Skeletal muscle cell (primary cell): ENCODE measurements at regions not wholly inside any gene's neighbourhood (a gene's known extent, or its start where the extent isn't known, plus 50 kb on each side); places are given as distances from the start of the nearest gene placed in this dataset.
"Not testable (repeated sequence)": the region's sequence is repeated elsewhere in the genome, so short reads cannot be mapped to it uniquely, and the experiment has no call there.

ENCODE experiments used
- DNase-seq: peaks from one replicate; pipeline ENCODE4 v3.0.0-alpha.2; 2010; ENCODE audit warnings: low read depth
- H3K4me3 ChIP-seq: 2 replicates; pipeline ENCODE4 v1.5.1; 2011; ENCODE audit warnings: low read depth, mild to moderate bottlenecking, control low read depth, low read length, moderate library complexity

DNA sequence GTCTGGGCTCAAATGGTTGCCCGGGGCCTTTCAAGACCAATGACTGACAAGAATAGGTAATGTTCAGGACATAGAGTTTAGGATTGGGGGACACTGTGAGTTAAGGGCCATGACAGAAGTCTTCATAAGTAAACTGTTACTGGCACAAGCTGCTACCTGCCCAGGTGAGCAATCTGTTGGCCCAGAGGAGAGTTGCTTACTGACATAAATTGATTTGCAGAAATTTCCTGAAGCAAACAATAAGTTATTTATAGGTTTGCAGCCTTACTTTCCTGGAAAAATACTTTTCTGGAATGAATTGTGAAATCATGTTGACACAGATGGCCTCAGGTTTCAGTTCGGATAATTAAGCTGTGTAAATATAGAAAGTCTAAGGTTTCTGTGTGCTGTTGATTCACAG lies 202.8 kb upstream of the C1QTNF3 start:
- peak; percentile 0 for DNase-seq
- H3K4me3 ChIP-seq, result not testable (repeated sequence)

DNA sequence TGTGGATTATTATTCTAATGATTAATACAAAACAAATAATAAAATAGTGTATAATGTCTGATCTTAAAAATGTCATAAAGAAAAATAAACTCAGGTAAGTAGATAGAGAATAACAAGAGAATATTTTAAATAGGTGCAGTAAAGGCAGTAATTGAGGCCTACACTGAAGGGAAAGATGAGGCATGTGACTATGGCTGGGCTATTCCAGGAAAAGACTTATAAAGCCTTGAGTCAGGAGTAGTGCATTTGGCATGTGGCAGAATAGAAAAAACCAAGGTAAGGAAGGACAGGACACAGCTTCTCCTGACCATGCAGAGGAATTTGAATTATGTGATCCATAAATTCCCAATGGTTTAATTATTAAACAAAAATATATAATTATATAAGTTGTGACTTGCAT lies 215.6 kb upstream of the C1QTNF3 start:
- DNase-seq, H3K4me3 ChIP-seq: not testable (repeated sequence)

GRCh38 chr5:34261020-34261419 lies 218.0 kb upstream of the C1QTNF3 start:
- not testable (repeated sequence) for DNase-seq, H3K4me3 ChIP-seq

DNA sequence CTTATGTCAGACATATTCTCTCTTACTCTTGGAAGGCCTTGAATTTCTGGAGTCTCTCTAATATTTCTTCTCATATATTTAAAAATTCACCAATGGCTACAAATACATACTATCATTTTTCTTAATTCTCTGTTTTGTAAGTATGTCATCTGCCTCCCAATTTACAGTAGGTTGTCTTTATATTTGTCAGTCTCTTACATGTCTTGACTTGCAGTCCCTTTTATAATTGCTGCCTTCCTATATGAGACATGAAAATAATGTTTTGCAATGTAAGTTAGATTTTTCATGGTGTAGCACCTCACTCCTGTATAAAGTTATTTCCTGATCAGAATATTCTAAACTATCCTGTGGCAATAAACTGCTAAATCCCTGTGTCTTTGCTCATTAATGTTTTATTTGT lies 223.1 kb upstream of the C1QTNF3 start:
- not testable (repeated sequence) for H3K4me3 ChIP-seq

DNA sequence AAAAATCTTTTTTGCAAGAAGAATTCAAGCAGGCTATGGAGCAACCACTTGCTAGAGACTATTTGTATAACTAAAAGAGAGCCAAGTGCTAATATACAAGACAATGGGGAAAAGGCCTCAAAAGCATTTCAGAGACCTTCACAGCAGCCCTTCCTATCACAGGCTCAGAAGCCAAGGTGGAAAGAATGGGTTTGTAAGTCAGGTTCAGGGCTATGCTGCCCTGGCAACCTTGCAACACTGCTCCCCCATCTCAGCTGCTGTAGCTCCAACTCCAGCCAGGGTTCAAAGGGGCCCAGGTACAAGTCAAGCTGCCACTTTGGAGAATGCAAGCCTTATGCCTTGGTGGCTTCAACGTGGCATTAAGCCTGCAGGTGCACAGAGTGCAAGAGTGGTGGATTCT lies 253.7 kb upstream of the C1QTNF3 start:
- DNase-seq, H3K4me3 ChIP-seq: not testable (repeated sequence)

More for the DNA sequence above, 223.1 kb upstream of the C1QTNF3 start:
- DNase-seq, result not testable (repeated sequence)

DNA sequence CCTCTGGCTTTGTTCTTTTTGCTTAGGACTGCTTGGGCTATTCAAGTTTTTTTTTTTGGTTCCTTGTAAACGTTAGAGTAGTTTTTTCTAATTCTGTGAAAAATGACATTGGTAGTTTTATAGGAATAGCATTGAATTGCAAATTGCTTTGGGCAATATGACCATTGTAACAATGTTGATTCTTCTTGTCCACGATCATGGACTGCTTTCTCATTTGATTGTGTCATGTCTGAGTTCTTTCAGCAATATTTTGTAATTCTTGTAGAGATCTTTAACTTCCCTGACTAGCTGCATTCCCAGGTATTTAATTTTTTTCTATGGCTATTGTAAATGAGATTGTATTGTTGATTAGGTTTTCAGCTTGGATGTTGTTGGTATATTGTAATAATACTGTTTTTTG lies 286.2 kb upstream of the C1QTNF3 start:
- not testable (repeated sequence) for DNase-seq, H3K4me3 ChIP-seq

GRCh38 chr5:34329611-34330108 lies 286.6 kb upstream of the C1QTNF3 start:
- not testable (repeated sequence) for DNase-seq

GRCh38 chr5:34331928-34332454 lies 289.0 kb upstream of the C1QTNF3 start:
- H3K4me3 ChIP-seq, DNase-seq: not testable (repeated sequence)

More at GRCh38 chr5:34329611-34330108, 286.6 kb upstream of the C1QTNF3 start:
- not testable (repeated sequence) for H3K4me3 ChIP-seq

DNA sequence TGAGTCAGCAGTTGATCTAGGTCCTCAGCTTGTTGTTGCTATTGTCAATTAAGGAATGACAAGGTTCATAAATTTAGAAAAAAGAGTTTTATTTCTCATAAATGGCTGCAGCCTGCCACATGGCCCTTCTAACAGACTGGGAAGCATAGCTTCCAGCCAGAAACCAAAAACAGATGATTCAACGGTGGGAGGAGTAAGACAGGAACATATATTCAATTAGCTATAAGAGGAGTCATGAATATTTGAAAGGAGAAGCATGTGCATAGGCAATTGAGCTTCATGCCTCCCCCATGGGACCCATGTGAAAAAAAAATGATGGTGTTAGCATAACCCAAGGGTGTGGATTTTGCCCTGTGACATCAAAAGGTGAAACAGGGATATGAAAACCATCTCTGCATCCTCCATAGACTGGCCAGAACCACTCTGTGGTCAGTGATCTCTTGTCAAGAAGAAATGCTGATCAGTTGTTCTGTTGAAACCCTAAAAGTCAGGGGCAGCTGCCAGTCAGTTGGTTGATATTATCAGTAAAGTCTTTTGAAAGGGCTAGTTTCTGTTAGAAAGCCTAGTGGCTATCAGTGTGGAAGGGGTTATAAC lies 296.5 kb upstream of the C1QTNF3 start:
- not testable (repeated sequence) for H3K4me3 ChIP-seq, DNase-seq

DNA sequence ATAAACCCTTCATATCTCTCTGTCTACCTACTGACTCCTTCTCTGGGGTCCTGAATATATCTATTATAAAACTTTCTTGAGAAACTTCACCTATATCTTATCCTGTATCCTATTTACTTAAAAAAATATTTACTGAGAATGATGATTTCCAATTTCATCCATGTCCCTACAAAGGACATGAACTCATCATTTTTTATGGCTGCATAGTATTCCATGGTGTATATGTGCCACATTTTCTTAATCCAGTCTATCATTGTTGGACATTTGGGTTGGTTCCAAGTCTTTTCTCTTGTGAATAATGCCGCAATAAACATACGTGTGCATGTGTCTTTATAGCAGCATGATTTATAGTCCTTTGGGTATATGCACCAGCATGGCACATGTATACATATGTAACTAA lies 301.7 kb upstream of the RAI14 start:
- not testable (repeated sequence) for DNase-seq, H3K4me3 ChIP-seq

- not testable (repeated sequence) for DNase-seq, H3K4me3 ChIP-seq
Observed at GRCh38 chr5:34371417-34371816, 284.7 kb upstream of the RAI14 start.

DNA sequence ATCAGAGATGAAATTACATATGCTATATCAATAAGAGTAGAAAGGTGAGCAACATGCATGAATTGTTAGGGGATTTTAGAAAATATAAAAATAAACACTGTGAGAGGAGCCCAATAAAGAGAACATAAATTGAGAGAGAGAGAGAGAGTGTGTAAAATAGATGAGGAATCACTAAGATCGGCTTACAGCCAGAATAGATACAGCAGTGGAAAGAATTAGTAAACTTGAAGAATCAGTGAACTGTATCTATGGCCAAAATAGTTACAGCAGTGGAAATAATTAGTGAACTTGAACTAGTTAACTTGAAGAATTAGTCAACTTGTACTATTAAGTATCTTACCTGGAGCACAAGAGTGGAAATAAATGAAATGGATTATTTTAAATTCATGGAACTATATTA lies 284.3 kb upstream of the RAI14 start:
- DNase-seq, H3K4me3 ChIP-seq: not testable (repeated sequence)

DNA sequence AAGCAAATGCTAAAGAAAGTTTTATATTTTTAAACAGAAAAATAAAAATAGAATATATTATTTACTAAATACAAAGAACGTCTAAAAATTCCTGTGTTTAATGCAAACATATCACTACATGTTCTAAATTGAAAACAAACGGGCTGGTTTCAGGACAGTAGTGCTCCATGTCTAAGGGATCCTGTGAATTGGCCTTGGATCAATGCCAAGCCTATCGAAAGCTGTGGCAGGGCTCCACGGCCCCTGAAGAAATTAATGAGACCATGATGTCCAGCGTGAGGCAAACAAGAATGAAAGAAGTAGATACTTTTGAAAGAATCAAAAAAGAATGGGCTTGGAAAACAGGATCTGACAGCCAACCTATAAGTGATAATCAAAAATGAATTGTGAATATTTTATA lies 283.4 kb upstream of the RAI14 start:
- not testable (repeated sequence) for H3K4me3 ChIP-seq, DNase-seq

- DNase-seq, H3K4me3 ChIP-seq: not testable (repeated sequence)
Observed at GRCh38 chr5:34377651-34378050, 278.5 kb upstream of the RAI14 start.

DNA sequence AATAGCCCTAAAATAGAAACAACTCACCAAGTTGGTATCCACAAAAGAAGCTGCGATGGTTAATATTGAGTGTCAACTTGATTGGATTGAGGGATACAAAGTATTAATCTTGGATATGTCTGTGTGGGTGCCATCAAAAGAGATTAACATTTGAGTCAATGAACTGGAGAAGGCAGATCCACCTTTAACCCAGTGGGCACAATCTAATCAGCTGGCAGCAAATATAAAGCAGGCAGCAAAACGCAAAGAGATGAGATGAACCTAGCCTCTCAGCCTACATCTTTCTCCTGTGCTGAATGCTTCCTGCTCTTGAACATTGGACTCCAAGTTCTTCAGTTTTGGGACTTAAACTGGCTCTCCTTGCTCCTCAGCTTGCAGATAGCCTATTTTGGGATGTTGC lies 277.6 kb upstream of the RAI14 start:
- DNase-seq, result not testable (repeated sequence)

GRCh38 chr5:34388754-34389153 lies 267.4 kb upstream of the RAI14 start:
- not testable (repeated sequence) for DNase-seq, H3K4me3 ChIP-seq

More for the DNA sequence above, 277.6 kb upstream of the RAI14 start:
- not testable (repeated sequence) for H3K4me3 ChIP-seq

DNA sequence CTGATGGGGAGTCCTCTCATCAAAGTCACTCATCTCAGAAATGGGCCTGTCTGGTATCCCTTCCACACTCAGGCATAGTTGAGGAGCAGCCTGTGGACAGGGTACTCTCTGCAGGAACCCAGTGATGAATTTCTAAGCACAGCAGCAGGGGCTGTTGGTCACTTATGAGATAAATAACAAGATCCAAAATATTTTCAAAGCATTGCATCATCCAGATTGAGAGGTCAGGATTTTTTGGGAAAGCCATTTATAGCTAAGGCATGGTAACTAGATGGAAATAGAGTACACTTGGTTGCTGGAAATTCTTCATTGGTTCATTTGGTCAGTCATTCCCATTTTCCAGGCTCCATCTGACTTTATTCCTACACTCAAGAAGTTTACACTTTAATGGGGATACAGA lies 246.8 kb upstream of the RAI14 start:
- no peak for DNase-seq
- no peak overlapping the region for H3K4me3 ChIP-seq

DNA sequence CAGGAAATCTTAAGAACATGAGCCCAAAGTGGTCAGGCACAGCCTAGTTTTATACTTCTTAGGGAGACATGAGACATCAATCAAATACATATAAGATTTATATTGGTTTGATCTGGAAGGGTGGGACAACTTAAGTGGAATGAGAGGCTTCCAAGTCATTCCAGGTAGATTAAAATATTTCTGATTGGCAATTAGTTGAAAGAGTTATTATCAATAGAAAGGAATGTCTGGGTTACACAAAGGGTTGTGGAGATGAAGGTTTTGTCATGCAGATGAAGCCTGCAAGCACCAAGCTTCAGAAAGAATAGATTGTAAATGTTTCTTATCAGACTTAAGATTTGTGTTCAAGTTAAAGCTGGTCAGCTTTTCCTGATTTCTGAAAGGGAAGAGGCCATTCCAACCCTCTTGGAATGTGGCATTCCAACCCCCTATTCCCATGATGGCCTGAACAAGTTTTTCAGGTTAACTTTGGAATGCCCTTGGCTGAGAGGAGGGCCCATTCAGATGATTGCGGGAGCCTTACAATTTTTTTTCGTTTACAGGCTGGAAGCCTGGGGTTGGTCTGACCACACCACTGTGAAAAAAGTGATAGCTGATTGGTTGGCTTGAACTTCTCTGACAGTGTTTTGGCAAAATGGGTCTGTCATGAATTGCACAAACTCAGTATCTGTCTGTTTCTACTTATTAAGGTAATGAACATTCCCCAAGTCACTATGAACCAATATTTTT lies 245.6 kb upstream of the RAI14 start:
- H3K4me3 ChIP-seq, result no peak overlapping the region
- no peak for DNase-seq

DNA sequence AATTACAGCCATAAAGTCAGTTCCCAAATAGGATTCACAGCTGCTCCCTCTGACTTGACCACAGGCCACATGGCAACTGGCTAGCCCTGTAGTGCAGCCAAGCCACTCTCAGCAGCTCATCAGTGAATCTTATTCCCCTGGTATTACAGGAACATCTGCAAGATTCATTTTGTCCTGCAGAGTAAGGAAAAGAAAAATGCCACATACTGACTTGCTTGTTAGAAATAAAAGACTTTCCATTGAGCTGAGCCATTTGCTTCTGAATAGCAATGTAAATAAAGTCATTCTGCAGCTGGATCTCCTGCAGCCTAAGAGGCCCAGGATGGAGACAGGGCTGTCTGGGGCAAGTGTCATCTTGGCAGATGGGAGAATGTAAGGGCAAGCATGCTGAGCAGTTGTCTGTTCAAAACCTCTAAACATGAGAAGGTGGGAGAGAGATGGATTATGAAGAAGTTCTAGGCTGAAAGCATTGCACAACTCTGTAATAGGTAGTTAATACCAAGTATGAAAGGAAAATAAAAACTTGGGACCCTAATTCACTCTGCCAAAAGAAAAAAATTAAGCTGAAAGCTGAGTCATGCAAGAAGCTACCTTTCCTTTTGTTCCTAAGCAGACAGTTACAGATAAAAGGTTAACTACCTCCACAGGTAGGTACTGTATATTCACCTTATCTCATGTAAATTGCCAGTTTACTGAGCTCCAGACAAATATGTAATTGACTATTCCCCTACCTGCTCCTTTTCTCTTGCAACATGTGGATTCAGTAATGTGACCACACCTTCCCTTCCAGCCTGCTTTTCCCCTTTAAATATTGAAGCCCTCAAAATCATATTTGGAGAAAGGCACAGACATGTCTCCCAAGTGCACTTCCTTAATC lies 244.4 kb upstream of the RAI14 start:
- DNase-seq, result peak; percentile 68

DNA sequence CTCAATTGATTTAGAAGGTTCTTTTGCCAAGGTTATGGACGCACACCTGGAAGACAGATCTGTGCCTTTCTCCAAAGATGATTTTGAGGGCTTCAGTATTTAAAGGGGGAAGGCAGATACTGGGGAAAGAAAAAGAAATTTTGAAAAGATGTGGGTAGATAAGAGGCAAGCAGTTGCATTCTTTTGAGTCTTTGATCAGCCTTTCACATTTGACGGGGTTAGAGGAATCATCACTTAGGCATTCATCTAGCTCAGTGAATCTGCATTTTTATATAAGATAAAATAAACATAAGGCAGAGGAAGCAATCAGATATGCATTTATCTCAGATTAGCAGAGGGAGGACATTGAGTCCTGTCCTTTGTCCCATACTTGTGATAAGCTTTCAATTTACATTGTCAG lies 243.4 kb upstream of the RAI14 start:
- no peak for DNase-seq
- H3K4me3 ChIP-seq, result no peak overlapping the region

More for the DNA sequence above, 244.4 kb upstream of the RAI14 start:
- H3K4me3 ChIP-seq, result no peak overlapping the region
